GM23248 (cell line): ENCODE measurements at regions not wholly inside any gene's neighbourhood (a gene's known extent, or its start where the extent isn't known, plus 50 kb on each side); places are given as distances from the start of the nearest gene placed in this dataset.
"Not testable (repeated sequence)": the region's sequence is repeated elsewhere in the genome, so short reads cannot be mapped to it uniquely, and the experiment has no call there.

Source experiments
- EZH2 ChIP-seq: fragments of 200-600 bp; sonication (generic); IDR thresholded peaks from 2 replicates; pipeline ENCODE4 v1.6.1; 2018; ENCODE audit warnings: antibody characterized with exemption, mild to moderate bottlenecking; ENCODE audit not compliant: insufficient read depth, poor library complexity, severe bottlenecking
- EZH2phosphoT487 ChIP-seq: fragments of 200-600 bp; sonication (generic); IDR thresholded peaks from 2 replicates; pipeline ENCODE4 v1.6.1; 2018; ENCODE audit warnings: antibody characterized with exemption, moderate library complexity, mild to moderate bottlenecking, low read depth; ENCODE audit not compliant: insufficient read depth

DNA sequence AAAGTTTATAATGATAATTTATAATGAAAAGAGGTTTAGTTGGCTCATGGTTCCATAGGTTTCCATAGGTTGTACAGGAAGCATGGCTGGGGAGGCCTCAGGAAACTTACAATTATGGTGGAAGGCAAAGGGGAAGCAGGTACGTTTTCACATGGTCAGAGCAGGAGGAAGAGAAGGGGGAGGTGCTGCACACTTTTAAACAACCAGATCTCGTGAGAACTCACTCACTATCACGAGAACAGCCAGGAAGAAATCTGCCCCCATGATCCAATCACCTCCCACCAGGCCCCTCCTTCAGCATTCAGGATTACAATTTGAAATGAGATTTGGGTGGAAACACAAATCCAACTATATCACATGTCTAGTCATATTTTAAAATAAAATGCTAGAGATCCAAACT is 64.1 kb upstream of the ABLIM1 start:
- not testable (repeated sequence) for TF ChIP-seq EZH2, EZH2phosphoT487
